Endothelial cell of umbilical vein (primary cell): ENCODE measurements at regions not wholly inside any gene's neighbourhood (a gene's known extent, or its start where the extent isn't known, plus 50 kb on each side); places are given as distances from the start of the nearest gene placed in this dataset.

Experiments used
- CTCF ChIP-seq, 2 donors: IDR thresholded peaks; 1 replicate in 1 of 2; 2 replicates in 1 of 2; pipeline ENCODE4 v1.5.1; 2011; ENCODE audit warnings: low read length in 2 of 2, mild to moderate bottlenecking in 2 of 2, moderate library complexity in 2 of 2, control low read depth in 1 of 2, inconsistent platforms in 1 of 2, low read depth in 1 of 2; ENCODE audit not compliant: insufficient read depth in 1 of 2; ENCODE audit errors: extremely low read depth in 1 of 2
- POLR2A ChIP-seq: IDR thresholded peaks from 2 replicates; pipeline ENCODE4 v1.6.1; 2012; ENCODE audit warnings: low read depth, mild to moderate bottlenecking, control low read depth, low read length

- TF ChIP-seq POLR2A (no peak), CTCF (IDR thresholded peaks at IDR 0.05; ENCODE audit: extremely low read depth in 1 of 2, insufficient read depth in 1 of 2, low read depth in 1 of 2, low read length in 2 of 2) (no peak)
Observed at GRCh38 chr1:36715797-36716196, 233.1 kb upstream of the CSF3R start.
